CD14-positive monocyte (primary cell): ENCODE measurements at regions not wholly inside any gene's neighbourhood (a gene's known extent, or its start where the extent isn't known, plus 50 kb on each side); places are given as distances from the start of the nearest gene placed in this dataset.

Experiments
- DNase-seq, 3 donors: peaks; one replicate each; pipeline ENCODE4 v3.0.0-alpha.2; 2011 to 2022
- H2AFZ ChIP-seq: 2 replicates; pipeline ENCODE4 v1.6.0; 2012; ENCODE audit warnings: mild to moderate bottlenecking, low read depth, low read length, inconsistent platforms; ENCODE audit not compliant: insufficient read depth, poor library complexity, severe bottlenecking
- H3K27ac ChIP-seq, 2 donors: 1 replicate in 1 of 2; 2 replicates in 1 of 2; pipeline ENCODE4 v1.5.1; 2012 to 2013; ENCODE audit warnings: low read length in 2 of 2, control low read depth in 1 of 2, inconsistent platforms in 1 of 2, low read depth in 1 of 2, mild to moderate bottlenecking in 1 of 2
- H3K27me3 ChIP-seq, 2 donors: one replicate each; pipeline versions ENCODE4 v1.6.0 to v1.6.1; 2011 to 2013; ENCODE audit warnings: low read length in 2 of 2; ENCODE audit not compliant: control insufficient read depth in 2 of 2, insufficient read depth in 2 of 2
- H3K36me3 ChIP-seq, 2 donors: replicated peaks in 1 of 2; 1 replicate in 1 of 2; 2 replicates in 1 of 2; pipeline versions ENCODE4 v1.5.1 to v1.6.1; 2012 to 2013; ENCODE audit warnings: low read length in 2 of 2, control low read depth in 1 of 2, inconsistent platforms in 1 of 2, mild to moderate bottlenecking in 1 of 2; ENCODE audit not compliant: insufficient read depth in 2 of 2, control insufficient read depth in 1 of 2
- H3K4me1 ChIP-seq, 2 donors: 1 replicate in 1 of 2; 2 replicates in 1 of 2; pipeline versions ENCODE4 v1.5.1 to v1.6.1; 2012 to 2013; ENCODE audit warnings: low read length in 2 of 2, control low read depth in 1 of 2, inconsistent platforms in 1 of 2, mild to moderate bottlenecking in 1 of 2, moderate library complexity in 1 of 2; ENCODE audit not compliant: insufficient read depth in 2 of 2, control insufficient read depth in 1 of 2
- H3K4me2 ChIP-seq: replicated peaks from 2 replicates; pipeline ENCODE3; 2012; ENCODE audit warnings: low read length, moderate library complexity, mild to moderate bottlenecking; ENCODE audit not compliant: poor library complexity, severe bottlenecking; ENCODE audit errors: extremely low read depth
- H3K4me3 ChIP-seq, 3 experiments: fragments of 200-600 bp in 1 of 3; sonication (generic) in 1 of 3; replicated peaks in 1 of 3; 1 replicate in 2 of 3; 2 replicates in 1 of 3; pipeline ENCODE4 v1.5.1; 2011 to 2013; ENCODE audit warnings: low read length in 3 of 3, mild to moderate bottlenecking in 3 of 3, control low read depth in 2 of 3, low read depth in 2 of 3, inconsistent platforms in 1 of 3, moderate library complexity in 1 of 3
- H3K79me2 ChIP-seq: 2 replicates; pipeline ENCODE4 v1.6.0; 2012; ENCODE audit warnings: mild to moderate bottlenecking, control low read depth, inconsistent platforms, low read length, moderate library complexity; ENCODE audit not compliant: insufficient read depth
- H3K9ac ChIP-seq: 2 replicates; pipeline ENCODE4 v1.6.0; 2017; ENCODE audit warnings: low read length, mild to moderate bottlenecking; ENCODE audit not compliant: insufficient read depth, poor library complexity, severe bottlenecking
- H3K9me3 ChIP-seq, 2 donors: replicated peaks in 1 of 2; 1 replicate in 1 of 2; 2 replicates in 1 of 2; pipeline versions ENCODE4 v1.5.1 to v1.6.1; 2012 to 2013; ENCODE audit warnings: low read length in 2 of 2, control low read depth in 1 of 2; ENCODE audit not compliant: control insufficient read depth in 1 of 2, insufficient read depth in 1 of 2
- H4K20me1 ChIP-seq: 2 replicates; pipeline ENCODE4 v1.6.0; 2012; ENCODE audit warnings: mild to moderate bottlenecking, low read length, control low read depth, moderate library complexity; ENCODE audit not compliant: insufficient read depth
- H3K27ac Mint-ChIP-seq, 7 donors: one replicate each; pipeline ENCODE4 v1.8.0; 2020; ENCODE audit warnings: mild to moderate bottlenecking in 7 of 7, mixed read lengths in 7 of 7, moderate library complexity in 6 of 7, inconsistent platforms in 2 of 7
- H3K27me3 Mint-ChIP-seq, 3 donors: one replicate each; pipeline ENCODE4 v1.8.0; 2021 to 2022; ENCODE audit warnings: low read depth in 3 of 3, mild to moderate bottlenecking in 3 of 3, mixed read lengths in 3 of 3, moderate library complexity in 3 of 3, inconsistent platforms in 1 of 3
- H3K36me3 Mint-ChIP-seq, 2 donors: one replicate each; pipeline ENCODE4 v1.8.0; 2020; ENCODE audit warnings: mixed read lengths in 2 of 2, inconsistent platforms in 1 of 2, mild to moderate bottlenecking in 1 of 2
- H3K4me1 Mint-ChIP-seq: one replicate; pipeline ENCODE4 v1.8.0; 2020; ENCODE audit warnings: mild to moderate bottlenecking, mixed read lengths
- H3K4me3 Mint-ChIP-seq, 2 donors: one replicate each; pipeline ENCODE4 v1.8.0; 2020; ENCODE audit warnings: mild to moderate bottlenecking in 2 of 2, mixed read lengths in 2 of 2, moderate library complexity in 1 of 2
- H3K9me3 Mint-ChIP-seq, 7 donors: one replicate each; pipeline ENCODE4 v1.8.0; 2020 to 2022; ENCODE audit warnings: mixed read lengths in 7 of 7, mild to moderate bottlenecking in 6 of 7, moderate library complexity in 6 of 7, inconsistent platforms in 2 of 7
- WGBS: methylation state at CpG from one replicate; pipeline ENCODE4 v1.1.5; 2013; ENCODE audit warnings: missing lambda C conversion rate; ENCODE audit not compliant: insufficient coverage; 5-methylcytosine and 5-hydroxymethylcytosine counted together
- intact Hi-C, 2 donors: fragments of 100-400 bp; cut with micrococcal nuclease; formaldehyde crosslinking; loops; one replicate each; pipeline versions ENCODE4 v1.15.0 to v1.15.1; 2023
- TF ChIP-seq, protein P1 (sequence below): fragments of 200-600 bp; IDR thresholded peaks from one replicate; pipeline ENCODE4 v1.8.0; 2022; ENCODE audit warnings: antibody characterized with exemption, mild to moderate bottlenecking

DNA sequence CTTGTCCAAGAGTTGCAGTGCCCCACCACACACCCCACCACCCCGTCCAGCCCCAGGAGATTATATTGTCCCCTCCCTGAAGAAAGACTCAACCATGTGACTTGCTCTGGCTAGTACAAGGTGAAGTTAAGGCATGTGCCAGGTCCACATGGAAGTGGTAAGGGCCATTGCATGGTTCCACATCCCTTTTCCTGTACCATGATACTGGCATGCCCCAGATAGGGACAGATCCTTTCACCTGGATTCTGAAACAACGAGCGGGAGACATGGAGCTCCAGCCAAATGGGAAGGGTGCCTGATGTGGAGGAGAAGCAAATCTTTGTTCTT is 141.5 kb upstream of the APCDD1 start:
- Mint-ChIP-seq H3K4me1 (peaks cover 31% of the 10 kb centered on the region), H3K27ac (no peak overlapping the region), H3K4me3 (no peak overlapping the region), H3K36me3 (no peaks in the 10 kb centered on the region), H3K9me3 (peaks cover 0 to 3% (median 0%) of the 10 kb centered on the region in 7 donors), H3K27me3 (peaks cover 1 to 3% (median 2%) of the 10 kb centered on the region in 3 donors)
- no peaks in the 10 kb centered on the region for H4K20me1 ChIP-seq
- no peaks in the 10 kb centered on the region for H3K9me3 ChIP-seq
- 100% methylated on average over 3 of the region's 3 CpGs for WGBS
- no peaks in the 10 kb centered on the region for H3K79me2 ChIP-seq
- H3K4me2 ChIP-seq = no peak overlapping the region
- peaks cover 24 to 28% of the 10 kb centered on the region in 2 donors for H3K4me1 ChIP-seq
- TF ChIP-seq, protein P1, sequence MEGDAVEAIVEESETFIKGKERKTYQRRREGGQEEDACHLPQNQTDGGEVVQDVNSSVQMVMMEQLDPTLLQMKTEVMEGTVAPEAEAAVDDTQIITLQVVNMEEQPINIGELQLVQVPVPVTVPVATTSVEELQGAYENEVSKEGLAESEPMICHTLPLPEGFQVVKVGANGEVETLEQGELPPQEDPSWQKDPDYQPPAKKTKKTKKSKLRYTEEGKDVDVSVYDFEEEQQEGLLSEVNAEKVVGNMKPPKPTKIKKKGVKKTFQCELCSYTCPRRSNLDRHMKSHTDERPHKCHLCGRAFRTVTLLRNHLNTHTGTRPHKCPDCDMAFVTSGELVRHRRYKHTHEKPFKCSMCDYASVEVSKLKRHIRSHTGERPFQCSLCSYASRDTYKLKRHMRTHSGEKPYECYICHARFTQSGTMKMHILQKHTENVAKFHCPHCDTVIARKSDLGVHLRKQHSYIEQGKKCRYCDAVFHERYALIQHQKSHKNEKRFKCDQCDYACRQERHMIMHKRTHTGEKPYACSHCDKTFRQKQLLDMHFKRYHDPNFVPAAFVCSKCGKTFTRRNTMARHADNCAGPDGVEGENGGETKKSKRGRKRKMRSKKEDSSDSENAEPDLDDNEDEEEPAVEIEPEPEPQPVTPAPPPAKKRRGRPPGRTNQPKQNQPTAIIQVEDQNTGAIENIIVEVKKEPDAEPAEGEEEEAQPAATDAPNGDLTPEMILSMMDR = no peak
- H3K27me3 ChIP-seq = no peaks in the 10 kb centered on the region
- H3K36me3 ChIP-seq = no peaks in the 10 kb centered on the region
- no peak overlapping the region for H3K27ac ChIP-seq
- no peak overlapping the region for H2AFZ ChIP-seq
- DNase-seq = no peak
- no peak overlapping the region for H3K4me3 ChIP-seq
- intact Hi-C loops = no loop called here
- no peak overlapping the region for H3K9ac ChIP-seq

DNA sequence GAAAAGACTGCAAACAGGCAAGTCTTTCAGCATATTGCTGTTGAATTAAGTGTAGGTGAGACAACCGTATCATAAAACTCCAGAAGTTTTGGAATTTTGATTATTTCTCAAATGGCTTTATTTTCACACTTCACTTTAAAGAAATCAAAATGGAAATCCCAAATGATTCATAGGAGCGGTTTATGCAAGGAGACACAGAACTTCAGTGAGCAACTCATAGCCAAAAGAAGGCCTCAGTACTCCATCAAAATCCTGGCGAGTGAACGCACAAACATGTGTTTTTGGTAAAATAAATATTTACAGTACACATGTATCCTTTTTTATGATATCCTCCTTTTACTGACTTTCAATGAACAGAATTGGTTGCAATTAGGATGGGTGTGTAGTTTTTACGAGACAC is 140.4 kb upstream of the APCDD1 start:
- H3K4me3 Mint-ChIP-seq = no peak overlapping the region

More for the DNA sequence above, 140.4 kb upstream of the APCDD1 start:
- H3K27ac ChIP-seq = no peak overlapping the region
- no peak overlapping the region for H3K9ac ChIP-seq
- H3K9me3 Mint-ChIP-seq = peaks cover 0 to 3% (median 0%) of the 10 kb centered on the region in 7 donors
- H3K4me1 ChIP-seq = peaks cover 22 to 30% of the 10 kb centered on the region in 2 donors
- no peaks in the 10 kb centered on the region for H3K79me2 ChIP-seq
- intact Hi-C loops = no loop called here
- H3K9me3 ChIP-seq = no peaks in the 10 kb centered on the region
- H3K36me3 ChIP-seq = no peaks in the 10 kb centered on the region
- WGBS = no CpG with 5 or more reads among the region's 5 CpGs
- H3K36me3 Mint-ChIP-seq = peaks cover 0 to 1% of the 10 kb centered on the region in 2 donors
- H4K20me1 ChIP-seq = no peaks in the 10 kb centered on the region
- H2AFZ ChIP-seq = no peak overlapping the region
- no peak overlapping the region for H3K4me2 ChIP-seq
- peaks cover 34% of the 10 kb centered on the region for H3K4me1 Mint-ChIP-seq
- H3K4me3 ChIP-seq = no peak overlapping the region
- TF ChIP-seq, protein P1 = no peak
- H3K27me3 Mint-ChIP-seq = peaks cover 1 to 3% (median 2%) of the 10 kb centered on the region in 3 donors
- peak in 1 of 3 donors; percentile 19 for DNase-seq
- H3K27me3 ChIP-seq = no peaks in the 10 kb centered on the region
- H3K27ac Mint-ChIP-seq = no peak overlapping the region
